Neural cell (in vitro differentiated cells): ENCODE measurements at regions not wholly inside any gene's neighbourhood (a gene's known extent, or its start where the extent isn't known, plus 50 kb on each side); places are given as distances from the start of the nearest gene placed in this dataset.

Experiments used
- H2AFZ ChIP-seq: fragments of 200-600, 300-800 bp; sonication (generic), shearing (Covaris generic); 2 replicates; pipeline ENCODE4 v1.6.0; 2014; ENCODE audit warnings: low read depth, mild to moderate bottlenecking, antibody characterized with exemption, low read length, moderate library complexity
- H3F3A ChIP-seq: fragments of 200-600 bp; shearing (Covaris generic); 2 replicates; pipeline ENCODE4 v1.6.1; 2016; ENCODE audit warnings: mild to moderate bottlenecking, moderate library complexity, mixed read lengths, antibody characterized with exemption, low read length; ENCODE audit not compliant: insufficient read depth, poor library complexity, severe bottlenecking
- H3K27ac ChIP-seq: fragments of 200-600, 300-800 bp; sonication (generic), shearing (Covaris generic); 2 replicates; pipeline ENCODE4 v1.5.1; 2014; ENCODE audit warnings: mild to moderate bottlenecking, low read length, moderate library complexity
- H3K27me3 ChIP-seq: fragments of 300-800, 200-600 bp; sonication (generic), shearing (Covaris generic); 2 replicates; pipeline ENCODE4 v1.6.0; 2014; ENCODE audit warnings: mild to moderate bottlenecking, low read depth, low read length, moderate library complexity; ENCODE audit not compliant: insufficient read depth
- H3K36me3 ChIP-seq: fragments of 300-800, 200-600 bp; sonication (generic), shearing (Covaris generic); 2 replicates; pipeline ENCODE4 v1.5.1; 2014; ENCODE audit warnings: mild to moderate bottlenecking, antibody characterized with exemption, low read length, moderate library complexity; ENCODE audit not compliant: insufficient read depth
- H3K4me2 ChIP-seq: fragments of 300-800, 200-600 bp; sonication (generic), shearing (Covaris generic); 2 replicates; pipeline ENCODE4 v1.6.0; 2014; ENCODE audit warnings: mild to moderate bottlenecking, low read length
- H3K4me3 ChIP-seq: fragments of 300-800, 200-600 bp; sonication (generic), shearing (Covaris generic); 2 replicates; pipeline ENCODE4 v1.5.1; 2014; ENCODE audit warnings: mild to moderate bottlenecking, low read length, moderate library complexity
- H3K79me2 ChIP-seq: fragments of 200-600 bp; shearing (Covaris generic); replicated peaks from 2 replicates; pipeline ENCODE4 v1.6.0; 2014; ENCODE audit warnings: mild to moderate bottlenecking, low read length, moderate library complexity; ENCODE audit not compliant: insufficient read depth
- H3K9ac ChIP-seq: fragments of 300-800, 200-600 bp; sonication (generic), shearing (Covaris generic); 2 replicates; pipeline ENCODE4 v1.6.1; 2016; ENCODE audit warnings: mild to moderate bottlenecking, low read length, mixed read lengths
- H3K9me2 ChIP-seq: fragments of 200-600 bp; shearing (Covaris generic); 2 replicates; pipeline ENCODE4 v1.6.1; 2016; ENCODE audit warnings: mild to moderate bottlenecking, low read length, mixed read lengths; ENCODE audit not compliant: insufficient read depth
- H3K9me3 ChIP-seq: fragments of 200-600, 300-800 bp; sonication (generic), shearing (Covaris generic); 2 replicates; pipeline ENCODE4 v1.6.1; 2016; ENCODE audit warnings: mild to moderate bottlenecking, mixed run types, low read length, moderate library complexity, mixed read lengths
- H4K20me1 ChIP-seq: fragments of 200-600 bp; shearing (Covaris generic); 2 replicates; pipeline ENCODE4 v1.6.1; 2016; ENCODE audit warnings: mild to moderate bottlenecking, mixed run types; ENCODE audit not compliant: insufficient read depth
- CTCF ChIP-seq: fragments of 450-650 bp; IDR thresholded peaks from 2 replicates; pipeline ENCODE4 v1.5.1; 2014; ENCODE audit warnings: antibody characterized with exemption, mild to moderate bottlenecking, moderate library complexity; ENCODE audit not compliant: poor library complexity, severe bottlenecking
- EP300 ChIP-seq: fragments of 450-650 bp; conservative IDR thresholded peaks from 2 replicates; pipeline ENCODE4 v1.6.1; 2014; ENCODE audit warnings: antibody characterized with exemption, mild to moderate bottlenecking, moderate library complexity; ENCODE audit not compliant: poor library complexity, severe bottlenecking
- EZH2 ChIP-seq: fragments of 200-600, 300-800 bp; shearing (Covaris generic), sonication (generic); IDR thresholded peaks from 2 replicates; pipeline ENCODE4 v1.6.1; 2014; ENCODE audit warnings: antibody characterized with exemption, low read length, borderline replicate concordance, mild to moderate bottlenecking; ENCODE audit not compliant: insufficient read depth, poor library complexity, severe bottlenecking
- MXI1 ChIP-seq: fragments of 450-650 bp; conservative IDR thresholded peaks from 2 replicates; pipeline ENCODE4 v1.6.1; 2014; ENCODE audit warnings: antibody characterized with exemption, mild to moderate bottlenecking; ENCODE audit not compliant: poor library complexity, severe bottlenecking
- POLR2AphosphoS5 ChIP-seq: IDR thresholded peaks from 2 replicates; pipeline ENCODE4 v1.6.1; 2012
- RAD21 ChIP-seq: fragments of 450-650 bp; conservative IDR thresholded peaks from 2 replicates; pipeline ENCODE4 v1.6.1; 2014; ENCODE audit warnings: antibody characterized with exemption, mild to moderate bottlenecking, moderate library complexity
- REST ChIP-seq: IDR thresholded peaks from 2 replicates; pipeline ENCODE4 v1.6.1; 2012; ENCODE audit warnings: borderline replicate concordance
- SMC3 ChIP-seq: fragments of 450-650 bp; conservative IDR thresholded peaks from 2 replicates; pipeline ENCODE4 v1.6.1; 2014; ENCODE audit warnings: antibody characterized with exemption, mild to moderate bottlenecking, moderate library complexity; ENCODE audit not compliant: poor library complexity
- TAF1 ChIP-seq: IDR thresholded peaks from 2 replicates; pipeline ENCODE4 v1.6.1; 2012; ENCODE audit warnings: low read depth

DNA sequence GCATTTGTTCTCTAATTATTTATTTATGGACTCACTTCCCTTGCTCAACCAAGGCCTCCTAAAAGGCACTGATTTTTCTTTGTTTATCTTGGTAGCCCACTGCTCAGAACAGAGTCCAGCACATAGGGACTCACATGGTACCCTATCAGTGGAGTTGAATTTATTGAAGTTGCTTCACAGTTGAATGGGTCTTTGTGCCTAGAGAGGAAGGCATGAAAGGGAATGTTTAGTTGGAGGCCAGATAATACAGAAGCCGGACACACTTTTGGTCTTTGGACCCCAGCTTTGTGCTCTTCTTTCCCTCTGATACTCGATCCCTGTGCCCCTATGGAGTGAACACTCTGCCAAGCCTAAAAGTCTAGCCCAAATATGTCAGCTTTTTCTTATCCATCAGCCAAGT lies 429.0 kb downstream of the PRDM2 start:
- Histone ChIP-seq H3K27ac (no peak overlapping the region), H3K9me3 (no peaks in the 10 kb centered on the region), H3F3A (no peaks in the 10 kb centered on the region), H4K20me1 (no peaks in the 10 kb centered on the region), H3K4me2 (no peak overlapping the region), H3K27me3 (no peaks in the 10 kb centered on the region), H2AFZ (no peak overlapping the region), H3K36me3 (no peaks in the 10 kb centered on the region), H3K9ac (no peak overlapping the region), H3K4me3 (no peak overlapping the region), H3K79me2 (no peaks in the 10 kb centered on the region), H3K9me2 (no peaks in the 10 kb centered on the region)
- TF ChIP-seq EP300 (no peak), RAD21 (no peak), EZH2 (no peak), TAF1 (no peak), POLR2AphosphoS5 (no peak), MXI1 (no peak), REST (no peak), SMC3 (no peak), CTCF (no peak)

DNA sequence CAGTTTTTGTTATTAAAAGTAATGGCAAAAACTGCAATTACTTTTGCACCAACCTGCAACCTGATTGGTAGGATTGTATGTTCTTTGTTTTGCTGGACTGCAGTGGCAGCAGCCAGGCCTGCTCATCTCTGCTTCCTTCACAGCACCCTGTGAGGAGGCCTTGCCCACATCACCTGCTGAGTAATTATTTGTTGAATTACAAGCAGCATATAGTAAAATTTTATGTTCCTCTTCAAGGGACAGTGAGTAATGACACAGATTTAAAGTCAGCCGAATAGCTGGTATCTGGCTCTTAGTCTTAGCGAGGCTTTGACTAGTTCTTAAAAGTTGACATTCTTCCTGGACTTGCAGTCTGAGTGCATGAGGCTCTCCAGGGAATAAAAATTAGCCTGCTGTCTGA lies 435.1 kb downstream of the PRDM2 start:
- no peaks in the 10 kb centered on the region for H3F3A ChIP-seq
- H3K27me3 ChIP-seq = no peaks in the 10 kb centered on the region
- TF ChIP-seq EP300 = no peak
- TF ChIP-seq EZH2 = no peak
- no peak for TF ChIP-seq CTCF
- TF ChIP-seq REST = no peak
- no peak overlapping the region for H3K4me3 ChIP-seq
- H4K20me1 ChIP-seq = no peaks in the 10 kb centered on the region
- H3K4me2 ChIP-seq = no peak overlapping the region
- H2AFZ ChIP-seq = no peak overlapping the region
- no peaks in the 10 kb centered on the region for H3K79me2 ChIP-seq
- no peak overlapping the region for H3K27ac ChIP-seq
- no peak overlapping the region for H3K9ac ChIP-seq
- H3K9me3 ChIP-seq = no peaks in the 10 kb centered on the region
- H3K36me3 ChIP-seq = no peaks in the 10 kb centered on the region
- H3K9me2 ChIP-seq = no peaks in the 10 kb centered on the region
